Vagina (tissue), 2 donors: ENCODE measurements at regions not wholly inside any gene's neighbourhood (a gene's known extent, or its start where the extent isn't known, plus 50 kb on each side); places are given as distances from the start of the nearest gene placed in this dataset.

Experiments used
- DNase-seq, 2 donors: peaks; one replicate each; pipeline ENCODE4 v3.0.0-alpha.2; 2017; ENCODE audit errors: extremely low spot score in 2 of 2
- H3K27ac ChIP-seq: fragments of 200-600 bp; sonication (generic); one replicate; pipeline ENCODE4 v1.5.1; 2019
- H3K27me3 ChIP-seq: fragments of 200-600 bp; sonication (generic); one replicate; pipeline ENCODE4 v1.5.1; 2019
- H3K36me3 ChIP-seq, 2 donors: fragments of 200-600 bp; sonication (generic); one replicate each; pipeline ENCODE4 v1.5.1; 2017 to 2019
- H3K4me1 ChIP-seq: fragments of 200-600 bp; sonication (generic); one replicate; pipeline ENCODE4 v1.5.1; 2019
- H3K4me3 ChIP-seq, 2 donors: fragments of 200-600 bp; sonication (generic); 1 replicate in 1 of 2; 2 replicates in 1 of 2; pipeline ENCODE4 v1.5.1; 2016 to 2019
- H3K9me3 ChIP-seq: fragments of 200-600 bp; sonication (generic); one replicate; pipeline ENCODE4 v1.5.1; 2019
- POLR2A ChIP-seq, 2 donors: fragments of 450-650 bp; IDR thresholded peaks; one replicate each; pipeline ENCODE4 v1.6.1; 2017; ENCODE audit warnings: antibody characterized with exemption in 2 of 2, mild to moderate bottlenecking in 2 of 2, moderate library complexity in 2 of 2
- POLR2AphosphoS5 ChIP-seq, 2 donors: sonication (generic); formaldehyde crosslinking; IDR thresholded peaks; one replicate each; pipeline ENCODE4 v1.9.0; 2017; ENCODE audit warnings: antibody characterized with exemption in 2 of 2, mild to moderate bottlenecking in 2 of 2, low read depth in 1 of 2; ENCODE audit not compliant: insufficient read depth in 1 of 2
- intact Hi-C: fragments of 100-400 bp; cut with DNase I; formaldehyde crosslinking; loops from one replicate; pipeline ENCODE4 v1.15.1; 2023
- TF ChIP-seq, protein P1 (sequence below), 3 experiments: fragments of 450-650 bp in 2 of 3; fragments of 200-600 bp in 1 of 3; sonication (generic) in 1 of 3; IDR thresholded peaks; one replicate each; pipeline ENCODE4 v1.5.1; 2017 to 2019; ENCODE audit warnings: antibody characterized with exemption in 3 of 3, mild to moderate bottlenecking in 2 of 3, moderate library complexity in 2 of 3

DNA sequence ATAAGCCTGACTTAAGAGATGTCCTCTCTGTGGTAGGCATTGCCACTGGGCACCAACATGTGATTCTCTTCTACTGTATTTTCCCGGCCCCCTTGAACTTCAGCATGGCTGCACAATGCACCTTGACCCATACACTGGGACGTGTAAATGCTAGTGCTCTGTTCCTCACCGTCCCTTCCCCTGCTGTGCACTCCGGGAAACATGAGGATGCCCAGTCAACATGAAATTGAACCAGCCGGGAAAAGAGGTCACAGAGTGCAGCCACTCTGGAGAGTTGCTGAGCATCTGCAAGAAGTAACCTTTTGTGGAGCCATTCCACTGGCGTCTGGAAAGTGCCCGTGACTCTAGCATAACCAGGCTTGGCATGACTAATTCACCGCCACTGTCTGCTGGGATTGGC lies 646.7 kb downstream of the NPHP4 start:
- Histone ChIP-seq H3K4me1 (no peaks in the 10 kb centered on the region), H3K27ac (no peak overlapping the region), H3K4me3 (no peak overlapping the region), H3K36me3 (no peaks in the 10 kb centered on the region), H3K27me3 (no peaks in the 10 kb centered on the region), H3K9me3 (no peaks in the 10 kb centered on the region)
- intact Hi-C loops: no loop called here
- TF ChIP-seq POLR2A (IDR thresholded peaks at IDR 0.05): no peak
- TF ChIP-seq, protein P1, sequence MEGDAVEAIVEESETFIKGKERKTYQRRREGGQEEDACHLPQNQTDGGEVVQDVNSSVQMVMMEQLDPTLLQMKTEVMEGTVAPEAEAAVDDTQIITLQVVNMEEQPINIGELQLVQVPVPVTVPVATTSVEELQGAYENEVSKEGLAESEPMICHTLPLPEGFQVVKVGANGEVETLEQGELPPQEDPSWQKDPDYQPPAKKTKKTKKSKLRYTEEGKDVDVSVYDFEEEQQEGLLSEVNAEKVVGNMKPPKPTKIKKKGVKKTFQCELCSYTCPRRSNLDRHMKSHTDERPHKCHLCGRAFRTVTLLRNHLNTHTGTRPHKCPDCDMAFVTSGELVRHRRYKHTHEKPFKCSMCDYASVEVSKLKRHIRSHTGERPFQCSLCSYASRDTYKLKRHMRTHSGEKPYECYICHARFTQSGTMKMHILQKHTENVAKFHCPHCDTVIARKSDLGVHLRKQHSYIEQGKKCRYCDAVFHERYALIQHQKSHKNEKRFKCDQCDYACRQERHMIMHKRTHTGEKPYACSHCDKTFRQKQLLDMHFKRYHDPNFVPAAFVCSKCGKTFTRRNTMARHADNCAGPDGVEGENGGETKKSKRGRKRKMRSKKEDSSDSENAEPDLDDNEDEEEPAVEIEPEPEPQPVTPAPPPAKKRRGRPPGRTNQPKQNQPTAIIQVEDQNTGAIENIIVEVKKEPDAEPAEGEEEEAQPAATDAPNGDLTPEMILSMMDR (IDR thresholded peaks at IDR 0.05): no peak
- no peak for TF ChIP-seq POLR2AphosphoS5 (IDR thresholded peaks at IDR 0.05; ENCODE audit: insufficient read depth in 1 of 2, low read depth in 1 of 2)
- no peak for DNase-seq

DNA sequence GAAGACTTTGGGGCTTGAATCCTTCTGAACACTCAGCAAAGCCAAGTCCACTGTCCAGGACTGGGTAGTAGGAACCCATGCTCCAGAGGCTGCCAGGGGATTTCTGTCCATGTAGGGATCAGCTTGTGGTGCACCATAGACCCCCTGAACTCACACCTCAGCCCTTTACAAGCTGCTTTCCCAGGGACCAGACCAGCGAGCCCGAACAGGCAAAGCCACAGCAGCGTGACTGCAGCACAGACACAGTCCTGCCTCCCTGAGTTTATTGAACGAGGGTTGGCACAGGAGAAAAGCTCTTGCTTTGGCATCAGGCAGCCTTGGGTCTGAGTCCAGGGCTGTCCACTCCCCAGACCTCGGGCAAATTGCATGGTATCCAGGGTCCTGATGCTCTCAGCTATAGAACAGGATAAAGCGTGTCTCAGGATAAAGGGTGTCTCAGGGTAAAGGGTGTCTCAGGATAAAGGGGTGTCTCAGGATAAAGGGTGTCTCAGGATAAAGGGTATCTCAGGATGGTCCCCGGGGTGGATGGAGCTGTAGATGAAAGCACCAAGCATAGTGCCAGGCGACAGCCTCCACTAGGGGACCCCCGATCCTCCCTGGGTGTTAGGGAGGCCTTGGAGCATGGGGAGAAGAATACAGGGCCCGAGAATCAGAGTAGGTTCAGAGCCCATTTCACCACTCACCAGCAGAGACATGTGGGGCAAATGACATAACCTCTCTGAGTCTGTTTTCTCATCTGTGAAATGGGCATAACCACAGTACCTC lies 648.8 kb downstream of the NPHP4 start:
- peak; percentile 60 to 95 for DNase-seq

DNA sequence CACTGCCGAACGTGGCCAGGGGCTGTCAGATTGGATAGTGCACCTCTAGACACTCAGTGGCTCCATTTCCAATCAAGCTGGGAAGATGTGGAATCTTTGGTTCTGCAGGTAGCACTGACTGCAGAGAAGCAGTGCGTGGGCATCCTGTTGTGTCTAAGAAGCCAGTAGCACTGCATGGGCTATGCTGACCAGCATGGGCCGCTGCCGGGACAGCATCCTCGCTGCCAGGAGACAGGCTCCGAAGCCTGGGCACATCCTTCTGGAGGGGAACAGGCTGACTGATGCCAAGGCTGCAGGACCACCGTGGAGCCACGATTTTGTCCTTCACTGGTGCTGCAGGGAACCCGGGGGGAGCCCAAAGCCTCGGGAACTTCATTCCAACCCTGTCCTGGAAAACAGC lies 649.4 kb downstream of the NPHP4 start:
- no peaks in the 10 kb centered on the region for H3K36me3 ChIP-seq
- H3K27me3 ChIP-seq: no peaks in the 10 kb centered on the region
- no peaks in the 10 kb centered on the region for H3K9me3 ChIP-seq
- DNase-seq: peak; percentile 58 to 81
- no peak for TF ChIP-seq POLR2AphosphoS5 (IDR thresholded peaks at IDR 0.05; ENCODE audit: insufficient read depth in 1 of 2, low read depth in 1 of 2)
- TF ChIP-seq, protein P1 (IDR thresholded peaks at IDR 0.05): no peak
- TF ChIP-seq POLR2A (IDR thresholded peaks at IDR 0.05): no peak
- no peaks in the 10 kb centered on the region for H3K4me1 ChIP-seq
- no peak overlapping the region for H3K27ac ChIP-seq
- H3K4me3 ChIP-seq: no peak overlapping the region
- intact Hi-C loops: no loop called here

More for the DNA sequence above, 648.8 kb downstream of the NPHP4 start:
- Histone ChIP-seq H3K4me1 (no peaks in the 10 kb centered on the region), H3K36me3 (no peaks in the 10 kb centered on the region), H3K27me3 (no peaks in the 10 kb centered on the region), H3K27ac (no peak overlapping the region), H3K9me3 (no peaks in the 10 kb centered on the region), H3K4me3 (no peak overlapping the region)
- intact Hi-C loops: no loop called here
- TF ChIP-seq POLR2AphosphoS5 (IDR thresholded peaks at IDR 0.05; ENCODE audit: insufficient read depth in 1 of 2, low read depth in 1 of 2) (no peak), POLR2A (IDR thresholded peaks at IDR 0.05) (no peak)
- TF ChIP-seq, protein P1 (IDR thresholded peaks at IDR 0.05): no peak

DNA sequence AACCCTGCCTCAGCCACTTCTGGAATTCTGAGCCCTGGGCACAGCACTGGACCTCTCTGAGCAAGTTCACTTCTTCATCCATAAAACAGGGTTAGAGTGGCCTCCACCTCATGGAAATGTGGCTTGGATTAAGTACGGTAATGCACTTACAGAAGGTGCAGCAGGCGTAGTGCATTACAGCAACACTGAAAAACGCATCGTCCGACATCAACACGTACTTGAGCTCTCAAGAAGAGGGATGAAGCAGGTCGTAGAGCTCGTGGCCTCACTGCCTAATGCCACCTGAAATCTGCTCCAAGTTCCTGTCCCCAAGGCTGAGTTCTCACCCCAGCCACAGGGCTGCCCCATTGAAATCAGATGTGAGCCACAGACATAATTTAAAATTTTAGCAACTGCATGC lies 650.1 kb downstream of the NPHP4 start:
- DNase-seq: peak; percentile 37 to 58
- H3K27ac ChIP-seq: no peak overlapping the region

DNA sequence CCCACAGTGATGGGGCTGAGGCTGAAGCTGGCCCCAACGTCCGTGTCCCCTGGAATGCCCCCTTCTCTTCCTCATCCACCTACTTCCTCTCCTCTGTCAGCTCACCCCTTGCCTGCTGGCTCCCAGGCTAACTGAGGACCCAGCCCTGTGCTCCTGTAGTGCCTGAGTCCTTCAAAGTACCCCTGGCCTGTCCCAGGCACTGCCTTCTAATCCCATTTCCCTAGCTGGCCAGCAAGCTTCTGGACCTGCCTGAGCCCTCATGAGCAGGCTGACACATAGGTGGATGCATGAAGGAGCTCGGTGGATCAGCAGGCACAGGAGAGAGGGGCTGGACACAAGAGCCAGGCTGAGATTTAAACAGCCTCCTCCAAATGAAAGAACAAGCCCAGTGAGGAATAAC lies 650.8 kb downstream of the NPHP4 start:
- no peak overlapping the region for H3K4me3 ChIP-seq
- intact Hi-C loops: no loop called here
- peak; percentile 62 to 74 for DNase-seq
- no peaks in the 10 kb centered on the region for H3K9me3 ChIP-seq
- no peaks in the 10 kb centered on the region for H3K36me3 ChIP-seq
- H3K27ac ChIP-seq: no peak overlapping the region
- H3K4me1 ChIP-seq: no peaks in the 10 kb centered on the region
- H3K27me3 ChIP-seq: no peaks in the 10 kb centered on the region
- TF ChIP-seq POLR2A (IDR thresholded peaks at IDR 0.05): no peak
- TF ChIP-seq, protein P1 (IDR thresholded peaks at IDR 0.05): no peak
- TF ChIP-seq POLR2AphosphoS5 (IDR thresholded peaks at IDR 0.05; ENCODE audit: insufficient read depth in 1 of 2, low read depth in 1 of 2): no peak

More for the DNA sequence above, 650.1 kb downstream of the NPHP4 start:
- Histone ChIP-seq H3K9me3 (no peaks in the 10 kb centered on the region), H3K4me1 (no peaks in the 10 kb centered on the region), H3K27me3 (no peaks in the 10 kb centered on the region), H3K4me3 (no peak overlapping the region), H3K36me3 (no peaks in the 10 kb centered on the region)
- intact Hi-C loops: no loop called here
- TF ChIP-seq, protein P1 (IDR thresholded peaks at IDR 0.05): no peak
- TF ChIP-seq POLR2AphosphoS5 (IDR thresholded peaks at IDR 0.05; ENCODE audit: insufficient read depth in 1 of 2, low read depth in 1 of 2): no peak
- TF ChIP-seq POLR2A (IDR thresholded peaks at IDR 0.05): no peak
